ENCODE measurements at regions not wholly inside any gene's neighbourhood (a gene's known extent, or its start where the extent isn't known, plus 50 kb on each side); places are given as distances from the start of the nearest gene placed in this dataset.

DNA sequence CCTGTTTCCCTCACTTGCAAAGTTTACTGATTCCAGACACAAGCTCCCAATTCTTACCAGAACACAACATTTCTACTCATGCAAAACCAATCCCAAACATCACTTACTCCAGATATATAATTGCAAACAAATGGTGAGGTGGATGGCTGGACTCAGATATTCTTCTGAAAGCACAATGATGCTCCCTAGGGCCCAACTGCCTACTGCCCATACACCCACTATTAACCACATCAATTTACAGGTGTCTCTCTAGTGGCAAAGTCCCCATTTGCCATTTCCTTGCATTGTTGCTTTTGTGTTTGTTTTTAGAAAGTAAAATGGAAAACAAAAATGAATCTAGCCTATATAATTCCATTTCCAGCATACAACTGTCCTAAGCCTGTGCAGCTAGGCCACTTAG lies 320.9 kb upstream of the PRDM1 start (continued):
- TF ChIP-seq, protein P1, sequence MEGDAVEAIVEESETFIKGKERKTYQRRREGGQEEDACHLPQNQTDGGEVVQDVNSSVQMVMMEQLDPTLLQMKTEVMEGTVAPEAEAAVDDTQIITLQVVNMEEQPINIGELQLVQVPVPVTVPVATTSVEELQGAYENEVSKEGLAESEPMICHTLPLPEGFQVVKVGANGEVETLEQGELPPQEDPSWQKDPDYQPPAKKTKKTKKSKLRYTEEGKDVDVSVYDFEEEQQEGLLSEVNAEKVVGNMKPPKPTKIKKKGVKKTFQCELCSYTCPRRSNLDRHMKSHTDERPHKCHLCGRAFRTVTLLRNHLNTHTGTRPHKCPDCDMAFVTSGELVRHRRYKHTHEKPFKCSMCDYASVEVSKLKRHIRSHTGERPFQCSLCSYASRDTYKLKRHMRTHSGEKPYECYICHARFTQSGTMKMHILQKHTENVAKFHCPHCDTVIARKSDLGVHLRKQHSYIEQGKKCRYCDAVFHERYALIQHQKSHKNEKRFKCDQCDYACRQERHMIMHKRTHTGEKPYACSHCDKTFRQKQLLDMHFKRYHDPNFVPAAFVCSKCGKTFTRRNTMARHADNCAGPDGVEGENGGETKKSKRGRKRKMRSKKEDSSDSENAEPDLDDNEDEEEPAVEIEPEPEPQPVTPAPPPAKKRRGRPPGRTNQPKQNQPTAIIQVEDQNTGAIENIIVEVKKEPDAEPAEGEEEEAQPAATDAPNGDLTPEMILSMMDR (IDR thresholded peaks at IDR 0.05), result no peak
- TF ChIP-seq TCF12 (IDR thresholded peaks at IDR 0.05) (no peak), EP300 (IDR thresholded peaks at IDR 0.05; ENCODE audit: borderline replicate concordance in 1 of 2, low read depth in 1 of 2, low read length in 1 of 2) (no peak), TEAD4 (IDR thresholded peaks at IDR 0.05; ENCODE audit: borderline replicate concordance, insufficient read depth) (no peak), NRF1 (IDR thresholded peaks at IDR 0.05; ENCODE audit: low read depth, low read length) (no peak), GATA2 (CRISPR knock-in tag; IDR thresholded peaks at IDR 0.05) (no peak), POLR2AphosphoS5 (IDR thresholded peaks at IDR 0.05; ENCODE audit: low read depth, low read length) (no peak), RXRA (IDR thresholded peaks at IDR 0.05; ENCODE audit: borderline replicate concordance, low read depth) (no peak)

GRCh38 chr6:105764315-105764714 lies 321.8 kb upstream of the PRDM1 start:
- no peak for TF ChIP-seq RCOR1 (IDR thresholded peaks at IDR 0.05; ENCODE audit: low read length)
- TF ChIP-seq SMC3 (IDR thresholded peaks at IDR 0.05; ENCODE audit: low read depth, low read length), result no peak
- no peak for TF ChIP-seq NFIC (IDR thresholded peaks at IDR 0.05; ENCODE audit: borderline replicate concordance)
- no peak for TF ChIP-seq MXI1 (IDR thresholded peaks at IDR 0.05; ENCODE audit: low read depth, low read length)
- TF ChIP-seq PBX3 (IDR thresholded peaks at IDR 0.05), result no peak
- no peak for TF ChIP-seq SIN3A (IDR thresholded peaks at IDR 0.05; ENCODE audit: borderline replicate concordance, low read depth, low read length)
- TF ChIP-seq IRF3 (IDR thresholded peaks at IDR 0.05; ENCODE audit: low read depth, low read length), result no peak
- TF ChIP-seq FOSL2 (IDR thresholded peaks at IDR 0.05; ENCODE audit: borderline replicate concordance, low read depth), result no peak
- TF ChIP-seq TAF1 (IDR thresholded peaks at IDR 0.05; ENCODE audit: borderline replicate concordance, low read depth, low read length), result no peak
- TF ChIP-seq RAD21 (IDR thresholded peaks at IDR 0.05; ENCODE audit: low read length), result no peak
- Histone ChIP-seq H3K4me3 (ENCODE audit: low read depth in 2 of 2, low read length in 1 of 2) (no peak overlapping the region), H3F3A (replicated peaks; ENCODE audit: insufficient read depth) (no peaks in the 10 kb centered on the region), H3K4me1 (ENCODE audit: control insufficient read depth in 1 of 2, insufficient read depth in 2 of 2, low read depth in 1 of 2, low read length in 1 of 2) (peaks cover 0 to 6% of the 10 kb centered on the region in 2 experiments; a peak in 2 of 4 replicates), H3K79me2 (ENCODE audit: insufficient read depth) (no peaks in the 10 kb centered on the region), H3K9me2 (no peaks in the 10 kb centered on the region), H3K4me2 (no peak overlapping the region), H4K20me1 (ENCODE audit: insufficient read depth) (no peaks in the 10 kb centered on the region), H3K36me3 (replicated peaks in 1 of 2; ENCODE audit: control insufficient read depth in 1 of 2, insufficient read depth in 2 of 2, low read length in 1 of 2) (no peaks in the 10 kb centered on the region), H3K27me3 (ENCODE audit: insufficient read depth) (no peaks in the 10 kb centered on the region), H2AFZ (ENCODE audit: low read depth) (no peak overlapping the region), H3K9ac (no peak overlapping the region), H3K9me3 (no peaks in the 10 kb centered on the region), H3K27ac (ENCODE audit: low read depth in 2 of 2, low read length in 1 of 2) (peak overlapping the region in 1 of 2 experiments; percentile 83; a peak in 1 of 4 replicates)
- no peak for DNase-seq
- 89% methylated on average over 1 of the region's 1 CpG for WGBS (ENCODE audit: low lambda C conversion rate)
- POLR2A ChIA-PET, result no interaction called here
- CTCF ChIA-PET, result no interaction called here
